Colon (tissue), 2 donors: ENCODE measurements at regions not wholly inside any gene's neighbourhood (a gene's known extent, or its start where the extent isn't known, plus 50 kb on each side); places are given as distances from the start of the nearest gene placed in this dataset.

Experiments
- FAIRE-seq: peaks from 2 replicates; lab custom pipeline; 2012; peaks lifted over from hg19 to GRCh38; lab: Jason Lieb, UNC
- donor health status: control.
- donor health status: control.

DNA sequence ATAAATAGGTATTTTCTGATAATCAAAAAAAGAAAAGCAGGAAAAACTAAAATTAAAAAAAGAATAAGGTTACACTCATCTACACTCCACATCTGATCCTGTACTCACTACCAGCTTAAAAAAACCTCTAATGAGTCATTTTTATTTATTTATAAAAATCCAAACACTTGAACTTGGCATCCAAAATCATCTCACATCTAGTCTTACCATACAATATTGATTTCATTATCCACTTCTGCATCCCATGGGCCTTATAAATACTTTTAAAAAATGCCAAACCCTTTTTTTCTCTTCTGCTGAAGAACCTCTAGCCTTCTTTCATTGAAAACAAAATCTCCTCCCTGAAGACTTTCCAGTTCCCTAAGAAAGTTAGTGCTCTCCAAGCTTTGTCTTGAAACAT, 109.7 kb downstream of the TMTC3 start:
- no peak for FAIRE-seq

DNA sequence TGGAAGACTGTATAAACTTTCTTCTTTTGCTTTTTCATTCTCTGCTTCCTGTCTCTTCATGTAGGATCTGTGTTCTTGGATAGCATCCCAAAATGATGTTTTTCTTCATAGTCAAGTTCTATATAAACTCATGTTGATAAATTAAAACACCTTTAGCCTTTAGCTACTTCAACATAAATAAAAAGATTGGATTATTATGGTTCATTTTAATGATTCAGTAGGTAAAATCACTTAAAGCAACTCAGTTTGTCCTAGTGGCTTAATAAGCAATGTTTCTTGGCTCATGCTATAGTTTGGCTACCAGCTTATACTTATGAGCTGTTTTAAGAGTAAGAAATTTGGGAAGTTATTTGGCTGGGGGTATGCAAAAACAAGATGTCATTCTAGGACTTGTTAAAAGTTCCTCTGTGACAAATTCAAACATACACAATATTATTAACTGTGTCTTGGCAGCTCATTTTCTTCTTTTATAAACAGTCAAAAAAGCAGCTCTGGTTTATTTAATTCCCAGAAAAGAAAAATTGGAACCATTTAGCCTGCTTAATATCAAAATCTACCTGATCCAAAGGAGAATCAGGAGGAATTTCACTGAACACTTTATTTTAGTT, 111.4 kb downstream of the TMTC3 start:
- FAIRE-seq = no peak

DNA sequence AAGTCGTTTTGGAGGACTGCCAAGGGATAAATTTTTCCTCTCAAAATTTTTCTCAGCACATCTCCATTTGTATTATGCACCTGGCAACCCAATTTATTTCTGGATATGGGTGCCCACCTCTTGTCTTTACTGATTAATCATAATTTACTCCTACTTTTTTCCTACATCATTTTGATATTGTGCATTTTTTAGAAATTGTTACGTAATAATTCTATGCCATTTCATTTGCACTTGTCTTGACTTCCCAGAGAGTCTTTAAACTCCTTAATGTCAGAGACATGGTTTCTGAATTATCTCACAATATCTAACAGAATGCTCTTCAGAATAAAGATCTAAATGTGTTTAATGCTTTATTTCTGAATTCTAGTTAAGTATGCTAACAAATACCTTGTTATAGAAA, 113.1 kb downstream of the TMTC3 start:
- no peak for FAIRE-seq

DNA sequence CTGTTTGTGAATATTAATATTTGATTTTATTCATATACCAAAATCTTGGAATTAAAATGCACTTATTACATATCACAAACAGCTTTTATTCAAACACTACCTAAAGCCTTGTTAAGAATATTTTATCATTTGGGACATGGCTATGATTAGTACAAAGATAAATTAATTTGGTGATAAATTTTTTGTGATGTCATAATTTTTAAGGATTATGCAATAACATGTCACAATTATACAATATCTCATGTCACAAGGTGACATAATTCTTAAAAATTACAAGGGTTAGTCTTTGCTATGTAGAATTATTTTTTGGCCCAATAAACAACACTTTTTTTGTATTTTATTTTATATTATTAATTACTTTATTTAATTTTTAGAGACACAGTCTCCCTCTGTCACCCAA, 113.7 kb downstream of the TMTC3 start:
- FAIRE-seq = peak; percentile 73

DNA sequence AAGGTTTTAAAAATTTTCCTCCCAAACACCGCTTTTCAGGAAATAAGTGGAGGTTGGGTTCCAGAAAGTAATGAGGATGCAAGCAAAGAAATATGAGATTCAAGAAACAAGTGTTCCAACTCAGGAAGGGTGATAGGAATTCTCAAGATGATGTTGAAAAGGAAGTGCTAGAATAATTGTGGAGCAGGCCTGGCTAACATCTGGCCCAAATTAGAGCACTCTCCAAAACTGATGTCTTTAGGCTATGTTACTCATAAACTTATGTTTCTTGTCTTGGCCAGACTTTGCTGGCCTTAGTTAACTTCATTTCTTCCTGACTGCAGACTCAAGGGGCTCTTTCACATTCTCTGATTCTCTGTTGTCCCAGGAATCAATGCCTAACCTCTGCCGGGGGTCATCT, 116.3 kb downstream of the TMTC3 start:
- no peak for FAIRE-seq

DNA sequence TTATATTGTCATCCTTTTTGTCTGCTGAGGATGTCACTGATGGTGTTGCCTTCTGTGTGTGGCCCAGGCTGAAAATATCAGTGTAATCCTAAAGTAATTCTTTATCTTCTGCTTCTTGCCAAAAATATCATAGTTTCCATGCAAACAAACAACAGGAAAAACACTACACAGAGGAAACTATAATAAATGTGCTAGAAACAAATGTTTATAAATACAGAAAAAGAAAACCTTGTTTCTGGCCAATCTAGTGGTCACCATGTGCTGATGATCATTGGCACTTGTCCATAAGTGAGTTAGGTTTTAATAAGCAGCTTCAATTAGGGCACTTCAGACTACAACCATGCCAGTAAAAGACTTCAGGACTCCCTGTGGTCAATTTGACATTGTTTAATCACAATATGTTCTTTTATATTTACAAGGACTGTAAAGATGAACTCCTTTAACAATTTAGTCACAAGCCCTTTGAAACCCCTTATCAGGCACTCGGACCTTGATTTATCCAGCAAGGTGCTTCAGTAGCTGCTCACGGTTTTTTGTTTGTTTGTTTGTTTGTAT, 124.8 kb downstream of the TMTC3 start:
- no peak for FAIRE-seq

DNA sequence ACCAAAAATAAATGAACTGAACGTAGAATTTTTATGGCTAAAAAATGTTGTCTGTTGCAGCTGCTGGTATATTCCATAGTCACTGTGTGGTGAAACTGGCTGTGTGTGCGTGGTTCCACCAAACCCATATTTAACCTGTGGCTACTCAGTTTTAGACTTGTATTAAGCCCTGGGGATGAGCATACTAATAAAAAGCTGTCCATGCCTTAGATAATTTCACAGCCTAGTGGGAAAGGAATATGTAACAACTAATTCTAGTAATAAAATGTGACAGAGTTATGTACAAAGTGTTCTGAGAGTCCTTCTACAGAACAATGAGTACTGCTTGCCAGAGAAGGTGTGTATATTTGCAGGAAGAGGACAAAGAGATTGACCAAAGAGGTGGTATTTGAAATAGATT, 125.5 kb downstream of the TMTC3 start:
- FAIRE-seq = no peak

DNA sequence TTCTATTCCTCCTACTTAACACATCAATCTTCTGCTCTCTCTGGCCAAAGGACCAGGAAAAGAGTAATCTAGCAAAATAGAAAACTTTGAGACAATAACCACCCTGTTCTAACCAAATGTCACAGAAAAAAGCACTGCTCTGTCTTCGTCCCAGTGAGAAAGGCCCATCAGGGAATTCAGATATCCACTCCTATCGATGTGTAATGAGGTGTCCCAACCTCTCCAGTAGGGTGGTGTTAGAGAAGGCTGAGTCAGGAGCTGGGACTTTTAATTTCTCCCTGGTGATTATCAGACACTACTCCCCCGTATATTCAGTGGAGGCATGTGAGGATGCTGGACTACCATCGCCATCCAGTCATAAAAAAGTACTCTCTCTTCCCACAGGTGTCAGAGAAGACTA, 130.3 kb downstream of the TMTC3 start:
- FAIRE-seq = no peak

DNA sequence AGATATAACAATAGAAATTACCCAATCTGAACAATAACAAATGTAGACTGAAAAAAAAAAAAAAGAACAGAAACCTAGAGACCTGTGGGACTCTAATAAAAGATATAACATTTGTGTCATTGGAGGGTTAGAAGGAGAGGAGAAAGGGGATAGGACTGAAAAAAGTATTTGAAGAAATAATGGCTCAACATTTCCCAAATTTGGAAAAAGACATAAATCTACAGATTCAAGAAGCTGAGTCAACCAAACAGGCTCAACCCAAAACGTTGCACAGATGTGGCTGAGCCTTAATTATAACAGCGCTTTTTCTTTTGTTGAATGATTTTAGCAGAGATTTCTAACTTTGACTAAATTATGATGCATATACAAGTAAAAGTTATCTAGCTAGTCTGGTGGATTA, 131.3 kb downstream of the TMTC3 start:
- FAIRE-seq = no peak

DNA sequence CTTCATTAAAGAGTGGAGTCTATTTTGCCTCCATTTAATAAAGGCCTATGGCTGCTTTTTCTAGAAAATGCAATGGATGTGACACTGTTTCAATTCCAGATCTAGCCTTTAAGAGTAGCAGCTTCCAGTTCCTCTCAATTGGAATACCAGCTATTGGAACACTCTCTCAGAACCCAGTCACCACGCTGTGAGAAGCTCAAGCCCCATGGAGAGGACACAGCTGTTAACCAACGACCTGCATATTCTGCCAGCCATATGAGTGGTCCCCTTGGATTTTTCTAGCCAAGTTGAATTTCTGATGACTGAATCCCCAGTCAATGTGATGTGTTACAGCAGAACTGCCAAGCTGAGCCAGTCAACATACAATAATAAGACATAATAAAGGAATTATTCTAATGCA, 131.8 kb downstream of the TMTC3 start:
- no peak for FAIRE-seq

DNA sequence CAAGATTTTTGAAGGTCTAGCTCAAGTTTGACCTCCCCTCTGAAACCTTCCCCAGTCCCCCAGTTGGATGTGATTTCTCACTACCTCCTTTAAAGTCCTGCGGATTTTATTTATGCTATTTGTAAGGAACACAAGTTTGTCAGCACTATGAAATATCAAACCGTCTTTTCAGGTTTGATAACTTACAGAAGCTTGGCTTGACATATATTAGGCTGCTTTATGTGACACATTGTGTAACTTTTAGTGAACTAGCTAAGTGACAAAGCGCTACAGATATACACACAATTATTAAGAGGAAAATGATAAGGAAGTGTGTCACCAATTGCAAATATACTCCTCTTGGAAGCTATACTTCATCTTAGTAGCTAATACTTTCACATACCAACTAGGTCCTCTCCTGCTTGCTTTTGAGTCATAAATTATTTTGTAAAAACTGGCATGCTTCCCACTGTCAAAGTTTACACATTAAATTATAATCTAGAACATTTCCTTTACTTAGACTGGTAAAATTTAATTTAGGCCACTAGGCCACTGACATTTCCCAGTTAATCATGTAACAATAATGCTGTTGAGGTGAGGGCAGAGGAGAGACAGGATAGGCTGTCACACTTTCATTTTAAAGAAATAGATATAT, 149.5 kb downstream of the TMTC3 start:
- no peak for FAIRE-seq

DNA sequence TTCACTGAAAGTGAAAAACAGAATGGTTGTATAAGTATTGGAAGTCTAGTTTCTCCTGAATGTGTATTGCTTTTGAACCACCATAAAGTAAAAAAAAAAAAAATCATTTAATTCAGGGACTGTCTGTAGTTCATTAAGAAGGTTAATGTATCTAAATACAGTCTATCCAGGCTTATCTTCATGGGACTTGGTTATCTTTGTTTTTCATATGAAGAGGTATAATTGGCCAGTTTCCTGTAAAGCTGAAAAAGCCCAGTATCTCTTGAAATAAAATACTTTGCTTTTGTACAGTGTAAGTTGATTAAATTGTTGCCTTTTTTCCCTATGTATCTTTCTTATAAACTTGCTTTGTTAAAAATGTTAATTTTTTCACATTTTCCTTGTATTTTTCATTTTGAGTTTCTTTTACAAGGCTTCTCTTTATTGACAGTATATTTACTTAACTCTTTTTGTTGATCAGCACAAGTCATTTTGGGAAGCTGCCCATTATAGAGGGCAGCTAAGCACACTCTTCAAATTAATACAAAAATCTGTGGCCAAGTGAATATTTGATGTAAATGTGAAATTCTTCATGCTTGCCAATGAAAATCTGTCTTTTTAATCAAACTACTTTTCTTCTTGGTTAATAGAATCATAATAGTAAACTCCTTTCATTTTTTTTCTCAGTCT, 156.0 kb downstream of the TMTC3 start:
- no peak for FAIRE-seq

DNA sequence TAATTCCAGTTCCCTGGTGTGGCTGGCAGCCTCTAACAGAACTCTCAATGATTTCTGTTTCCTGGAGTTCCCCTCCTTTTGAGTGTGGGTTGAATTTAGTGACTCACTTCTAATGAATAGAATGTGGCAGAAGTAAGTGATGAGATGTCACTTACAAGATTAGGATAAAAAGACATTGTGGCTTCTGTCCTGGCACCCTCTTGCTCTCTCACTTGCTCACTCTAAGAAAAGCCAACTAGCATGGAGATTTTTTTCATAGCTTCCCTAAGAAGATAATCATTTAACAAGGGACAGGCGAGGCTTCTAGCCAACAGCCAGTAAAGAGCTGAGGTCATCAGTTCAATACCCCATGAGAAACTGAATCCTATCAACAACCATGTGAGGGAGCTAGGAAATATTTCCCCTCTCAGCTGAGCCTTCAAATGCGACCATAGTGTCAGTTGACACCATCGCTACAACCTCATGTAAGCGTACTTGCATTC, 156.7 kb downstream of the TMTC3 start:
- FAIRE-seq = no peak

DNA sequence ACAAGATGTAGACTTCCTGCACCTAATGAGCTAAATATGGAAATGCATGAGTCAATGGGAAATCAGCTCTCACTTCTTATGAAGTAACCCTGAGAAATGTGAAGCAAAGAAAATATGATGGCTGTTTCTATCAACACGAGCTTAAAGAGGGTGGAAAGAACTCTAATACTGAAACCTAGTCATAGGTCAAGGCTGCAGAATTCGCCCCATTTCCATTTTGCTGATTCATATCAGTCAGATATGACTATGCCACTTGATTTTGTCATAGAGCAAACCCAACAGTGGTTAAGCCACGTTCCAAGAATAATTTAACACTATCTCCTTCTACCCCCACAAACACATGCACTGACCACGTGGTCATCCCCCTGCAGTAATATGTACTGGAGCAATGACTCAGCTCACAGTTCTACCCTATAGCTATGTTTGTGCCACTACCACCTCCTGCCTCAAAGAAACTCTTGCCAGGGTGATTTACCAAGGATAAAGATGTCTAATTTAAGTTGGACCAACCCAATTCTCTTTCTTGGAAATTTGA, 157.5 kb downstream of the TMTC3 start:
- no peak for FAIRE-seq

DNA sequence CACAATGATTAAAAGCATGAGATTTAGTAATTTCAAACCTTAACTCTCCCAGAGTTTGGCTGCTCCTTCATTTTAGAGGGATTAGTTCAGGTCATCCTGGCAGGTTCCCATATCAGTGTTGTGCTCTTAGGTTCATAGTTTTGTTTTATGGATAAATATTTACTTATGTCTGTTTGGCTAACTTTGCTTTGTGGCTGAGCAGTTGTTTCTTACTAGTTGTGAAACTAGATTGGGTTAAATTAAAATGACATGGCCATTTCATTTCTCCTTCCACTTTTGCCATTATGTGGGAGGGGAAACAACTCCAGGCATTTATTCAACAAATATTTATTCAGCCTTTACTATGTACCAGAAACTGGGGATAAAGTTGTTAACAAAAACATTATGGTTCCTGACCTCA, 158.8 kb downstream of the TMTC3 start:
- no peak for FAIRE-seq

DNA sequence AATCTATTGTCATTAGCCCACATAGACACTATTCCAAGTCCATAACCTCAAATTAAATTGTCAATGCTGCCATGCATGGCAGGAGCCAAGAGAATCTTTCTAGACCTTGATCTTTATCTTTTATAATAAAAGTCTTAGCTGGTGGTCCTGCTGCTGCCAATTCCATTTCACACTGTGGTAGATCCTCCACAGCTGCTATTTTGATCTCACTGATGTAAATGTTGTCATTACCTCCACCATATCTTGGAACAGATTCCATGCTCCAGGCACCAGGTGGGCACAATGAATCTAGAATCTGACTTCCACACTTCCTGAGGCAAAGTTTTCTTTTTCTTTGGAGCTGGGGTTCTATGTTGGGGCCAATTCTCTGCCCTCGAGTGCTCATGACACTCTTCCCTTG, 161.2 kb downstream of the TMTC3 start:
- FAIRE-seq = no peak

DNA sequence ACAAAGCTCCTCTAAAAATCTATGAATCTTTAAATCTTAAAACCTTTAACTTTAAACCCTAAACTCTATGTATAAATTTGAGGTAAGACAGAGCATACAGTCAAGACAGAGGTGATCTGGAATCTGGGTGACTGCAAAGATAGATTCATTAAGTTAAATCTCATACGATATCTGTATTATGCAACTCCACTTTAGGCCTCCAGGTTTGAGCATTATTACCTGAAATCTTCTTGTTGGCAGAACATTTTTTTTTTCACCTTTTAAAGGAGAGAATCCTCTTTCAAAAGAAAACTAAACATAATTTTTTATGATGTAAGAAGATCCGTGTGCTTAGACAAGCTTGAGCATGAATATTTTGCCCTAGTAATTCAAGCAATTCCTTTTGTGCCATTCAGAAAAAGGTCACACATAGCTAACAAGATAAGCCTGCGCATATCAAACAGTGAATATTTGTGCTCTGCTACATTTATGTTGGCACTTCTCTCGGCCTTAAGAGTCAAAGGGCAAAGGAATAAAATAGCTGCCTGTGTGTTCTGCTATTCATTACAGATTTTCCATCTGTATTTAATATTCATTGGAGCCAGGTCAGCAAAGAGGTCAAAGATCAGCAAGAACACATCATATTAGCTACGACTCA, 163.3 kb downstream of the TMTC3 start:
- no peak for FAIRE-seq

DNA sequence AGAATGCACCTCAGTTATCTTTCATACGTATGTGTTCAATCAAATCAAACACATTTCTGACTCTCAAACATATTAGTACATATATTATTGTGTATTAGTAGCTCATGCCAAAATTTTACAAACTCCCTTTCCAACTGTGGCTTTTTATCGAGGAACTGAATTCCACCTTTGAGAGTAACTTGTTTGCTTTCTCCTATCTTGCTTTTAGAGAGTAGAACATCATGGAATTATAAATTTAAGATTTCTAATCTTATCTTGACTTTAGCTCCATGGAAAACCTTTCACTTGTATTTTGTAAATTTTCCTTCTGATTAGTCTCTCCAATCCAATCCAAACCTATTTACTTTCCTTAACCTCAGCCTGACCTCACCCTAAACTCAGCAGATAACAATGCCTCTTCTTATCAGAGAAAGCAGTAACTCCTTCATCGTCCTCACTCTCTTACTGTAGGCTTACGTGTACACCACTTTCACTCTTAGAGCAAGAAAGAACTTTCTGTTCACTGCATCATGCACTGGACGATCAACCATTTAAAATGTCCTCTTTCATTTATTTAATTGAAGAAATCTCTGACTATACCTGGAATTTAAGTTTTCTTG, 164.5 kb downstream of the TMTC3 start:
- no peak for FAIRE-seq

DNA sequence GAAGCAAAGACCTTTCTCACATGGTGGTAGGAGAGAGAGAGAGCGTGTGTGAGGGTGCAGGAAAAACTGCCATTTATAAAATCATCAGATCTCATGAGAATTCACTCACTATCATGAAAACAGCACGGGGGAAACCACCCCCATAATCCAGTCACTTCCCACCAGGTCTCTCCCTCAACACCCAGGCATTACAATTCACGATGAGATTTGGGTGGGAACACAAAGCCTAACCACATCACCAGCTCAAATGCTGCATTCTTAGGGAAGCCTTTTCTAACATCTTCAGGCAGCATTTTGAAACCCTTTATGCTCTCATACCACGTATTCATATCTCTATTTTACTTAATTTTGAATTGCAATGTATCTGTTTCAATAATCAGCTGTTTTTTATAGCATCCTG, 165.9 kb downstream of the TMTC3 start:
- no peak for FAIRE-seq

DNA sequence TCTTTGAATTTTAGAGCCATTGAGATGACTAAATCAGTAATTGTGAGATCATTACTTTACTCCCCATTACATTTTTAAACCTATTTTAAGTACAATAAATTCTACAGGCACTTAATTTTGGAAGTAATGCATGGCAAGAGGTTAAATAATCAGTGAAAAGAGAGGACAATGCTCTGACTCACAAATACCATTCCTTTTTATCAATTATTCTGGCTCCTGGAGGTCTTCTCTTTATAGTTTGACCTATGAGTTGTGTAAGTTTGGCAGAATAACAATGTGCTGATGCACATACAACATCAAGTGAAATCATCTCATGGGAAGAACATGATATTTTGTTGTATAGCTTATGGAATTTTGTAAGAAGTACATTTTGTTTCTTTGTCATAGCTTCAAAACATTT, 166.7 kb downstream of the TMTC3 start:
- FAIRE-seq = no peak

DNA sequence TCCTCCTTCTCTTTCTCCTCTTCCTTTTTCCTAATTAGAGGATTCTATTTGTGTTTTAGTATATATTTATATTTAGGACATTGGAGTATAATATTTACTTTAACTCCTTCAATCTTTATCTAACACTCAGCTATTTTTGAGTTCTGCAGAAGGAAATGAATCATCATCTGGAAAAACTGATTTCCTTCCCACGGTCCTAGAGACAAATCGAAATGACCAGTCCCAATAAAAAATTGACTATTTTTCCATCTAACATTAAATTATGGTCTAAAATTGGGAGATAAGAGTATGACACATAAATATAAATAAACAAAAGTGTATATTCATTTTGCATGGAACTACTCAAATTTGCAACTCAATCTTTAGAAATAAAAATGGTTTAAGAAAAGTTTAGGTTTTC, 167.4 kb downstream of the TMTC3 start:
- no peak for FAIRE-seq

DNA sequence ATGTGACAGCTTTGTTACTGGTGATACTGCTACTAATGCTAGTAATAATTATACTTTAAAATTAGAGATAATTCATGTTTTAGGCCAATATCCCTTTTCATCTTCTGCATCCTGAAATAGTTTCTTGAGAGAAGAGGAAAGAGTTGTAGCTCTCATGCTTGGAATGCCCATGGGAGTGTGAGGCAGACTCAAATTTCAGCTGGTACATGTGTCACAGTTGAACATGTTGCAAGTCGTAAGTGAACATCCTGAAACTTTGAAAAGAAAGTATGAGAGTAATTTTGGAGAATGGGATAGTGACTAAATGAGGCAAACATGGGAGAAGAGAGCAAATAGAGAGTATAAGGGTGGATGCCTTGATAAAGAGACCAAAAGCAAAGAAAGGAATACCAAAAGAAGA, 168.0 kb downstream of the TMTC3 start:
- no peak for FAIRE-seq
